DND-41 (cell line): ENCODE measurements at regions not wholly inside any gene's neighbourhood (a gene's known extent, or its start where the extent isn't known, plus 50 kb on each side); places are given as distances from the start of the nearest gene placed in this dataset.
A peak's percentile ranks its signal among the peaks of the same experiment; 100 is the strongest.

Experiments
- ATAC-seq: fragments of 200-7000 bp; cut with Tn5 transposase; 3 replicates; pipeline ENCODE4 v1.9.1; 2021; ENCODE audit warnings: low read depth; ENCODE audit not compliant: insufficient read depth
- DNase-seq: peaks from one replicate; pipeline ENCODE4 v3.0.0-alpha.2; 2020
- H2AFZ ChIP-seq: 2 replicates; pipeline ENCODE4 v1.6.0; 2012; ENCODE audit warnings: low read depth, low read length
- H3K27ac ChIP-seq: 2 replicates; pipeline ENCODE4 v1.5.1; 2012; ENCODE audit warnings: low read length, inconsistent platforms
- H3K27me3 ChIP-seq: fragments of 200-600 bp; sonication (generic); 2 replicates; pipeline ENCODE4 v1.6.0; 2012; ENCODE audit warnings: low read length, mild to moderate bottlenecking, inconsistent platforms; ENCODE audit not compliant: insufficient read depth, poor library complexity
- H3K36me3 ChIP-seq: 2 replicates; pipeline ENCODE4 v1.5.1; 2012; ENCODE audit warnings: low read length, inconsistent platforms; ENCODE audit not compliant: insufficient read depth
- H3K4me1 ChIP-seq: 2 replicates; pipeline ENCODE4 v1.5.1; 2012; ENCODE audit warnings: mild to moderate bottlenecking, low read length; ENCODE audit not compliant: insufficient read depth
- H3K4me2 ChIP-seq: 2 replicates; pipeline ENCODE4 v1.6.0; 2012; ENCODE audit warnings: mild to moderate bottlenecking, moderate library complexity, low read length, inconsistent platforms; ENCODE audit not compliant: insufficient read depth
- H3K4me3 ChIP-seq, 2 experiments: fragments of 200-600 bp in 1 of 2; shearing (Covaris generic) in 1 of 2; 2 replicates each; pipeline ENCODE4 v1.5.1; 2012 to 2016; ENCODE audit warnings: inconsistent platforms in 2 of 2, low read length in 2 of 2, mild to moderate bottlenecking in 2 of 2, low read depth in 1 of 2, moderate library complexity in 1 of 2
- H3K79me2 ChIP-seq: 2 replicates; pipeline ENCODE4 v1.6.0; 2012; ENCODE audit warnings: low read length, inconsistent platforms; ENCODE audit not compliant: insufficient read depth
- H3K9ac ChIP-seq: 2 replicates; pipeline ENCODE4 v1.6.0; 2012; ENCODE audit warnings: low read depth, mild to moderate bottlenecking, inconsistent platforms, low read length, moderate library complexity
- H3K9me3 ChIP-seq: 2 replicates; pipeline ENCODE4 v1.5.1; 2012; ENCODE audit warnings: low read length, moderate library complexity, mild to moderate bottlenecking, inconsistent platforms; ENCODE audit not compliant: insufficient read depth, severe bottlenecking
- H4K20me1 ChIP-seq: 2 replicates; pipeline ENCODE4 v1.6.0; 2012; ENCODE audit warnings: low read length; ENCODE audit not compliant: insufficient read depth
- EZH2 ChIP-seq: IDR thresholded peaks from 3 replicates; pipeline ENCODE4 v1.6.1; 2012; ENCODE audit warnings: borderline replicate concordance, low read depth, mild to moderate bottlenecking, moderate library complexity, low read length, inconsistent platforms; ENCODE audit not compliant: severe bottlenecking
- TF ChIP-seq, protein P1 (sequence below): IDR thresholded peaks from 2 replicates; pipeline ENCODE4 v1.5.1; 2012; ENCODE audit warnings: borderline replicate concordance, low read length, moderate library complexity, mild to moderate bottlenecking; ENCODE audit not compliant: poor library complexity, severe bottlenecking; ENCODE audit errors: extremely low read depth

DNA sequence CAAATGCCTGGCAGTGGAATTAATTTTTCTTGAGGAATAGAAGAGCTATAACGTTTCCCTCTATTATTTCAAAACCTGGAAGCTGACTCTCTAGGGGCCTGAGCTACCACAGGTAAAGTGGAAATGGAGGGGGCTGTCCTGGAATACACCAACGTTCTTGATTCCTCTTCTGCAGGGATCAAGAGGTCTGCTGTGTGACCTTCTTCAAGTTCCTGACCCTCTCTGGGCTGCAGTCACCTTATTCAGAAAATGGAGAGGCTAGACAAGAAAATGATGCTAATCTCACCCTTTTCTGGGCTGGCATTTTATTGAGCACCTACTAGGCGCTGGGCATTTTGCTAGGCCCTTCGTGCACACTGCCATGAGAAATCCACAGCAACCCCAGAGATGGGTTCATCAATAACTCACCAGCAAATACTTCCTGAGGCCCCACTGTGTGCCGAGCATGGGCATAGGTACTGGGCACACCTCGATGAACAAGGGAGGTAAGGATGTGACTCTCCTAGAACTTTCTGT lies 55.2 kb upstream of the DLK1 start:
- DNase-seq, result no peak
- Histone ChIP-seq H3K27ac (no peak overlapping the region), H3K36me3 (no peaks in the 10 kb centered on the region), H3K27me3 (peaks cover 60% of the 10 kb centered on the region), H3K4me1 (no peaks in the 10 kb centered on the region), H4K20me1 (no peaks in the 10 kb centered on the region), H2AFZ (no peak overlapping the region), H3K9me3 (no peaks in the 10 kb centered on the region), H3K4me3 (no peak overlapping the region), H3K79me2 (no peaks in the 10 kb centered on the region), H3K4me2 (no peak overlapping the region), H3K9ac (no peak overlapping the region)
- TF ChIP-seq, protein P1, sequence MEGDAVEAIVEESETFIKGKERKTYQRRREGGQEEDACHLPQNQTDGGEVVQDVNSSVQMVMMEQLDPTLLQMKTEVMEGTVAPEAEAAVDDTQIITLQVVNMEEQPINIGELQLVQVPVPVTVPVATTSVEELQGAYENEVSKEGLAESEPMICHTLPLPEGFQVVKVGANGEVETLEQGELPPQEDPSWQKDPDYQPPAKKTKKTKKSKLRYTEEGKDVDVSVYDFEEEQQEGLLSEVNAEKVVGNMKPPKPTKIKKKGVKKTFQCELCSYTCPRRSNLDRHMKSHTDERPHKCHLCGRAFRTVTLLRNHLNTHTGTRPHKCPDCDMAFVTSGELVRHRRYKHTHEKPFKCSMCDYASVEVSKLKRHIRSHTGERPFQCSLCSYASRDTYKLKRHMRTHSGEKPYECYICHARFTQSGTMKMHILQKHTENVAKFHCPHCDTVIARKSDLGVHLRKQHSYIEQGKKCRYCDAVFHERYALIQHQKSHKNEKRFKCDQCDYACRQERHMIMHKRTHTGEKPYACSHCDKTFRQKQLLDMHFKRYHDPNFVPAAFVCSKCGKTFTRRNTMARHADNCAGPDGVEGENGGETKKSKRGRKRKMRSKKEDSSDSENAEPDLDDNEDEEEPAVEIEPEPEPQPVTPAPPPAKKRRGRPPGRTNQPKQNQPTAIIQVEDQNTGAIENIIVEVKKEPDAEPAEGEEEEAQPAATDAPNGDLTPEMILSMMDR, result no peak
- TF ChIP-seq EZH2, result no peak
- no peak for ATAC-seq

DNA sequence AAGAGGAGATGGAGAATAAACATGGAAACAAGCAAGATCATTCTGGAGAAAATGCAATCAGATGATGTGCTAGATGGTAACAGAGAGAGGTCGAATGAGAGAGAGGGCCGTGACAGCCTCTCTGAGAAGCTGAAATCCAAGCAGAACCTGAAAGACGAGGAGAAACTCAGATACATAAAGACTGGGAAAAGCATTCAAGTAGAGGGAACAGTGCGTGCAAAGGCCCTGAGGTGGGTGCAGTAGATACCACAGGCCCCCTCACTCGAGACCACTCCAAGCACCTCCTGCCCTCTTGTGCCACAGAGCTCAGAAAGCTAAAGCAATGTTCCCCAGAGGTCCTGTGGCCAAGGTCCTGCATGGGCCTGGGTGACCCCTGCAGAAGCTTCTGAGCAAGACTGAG lies 54.8 kb upstream of the DLK1 start:
- H3K4me2 ChIP-seq, result no peak overlapping the region
- no peak for TF ChIP-seq EZH2
- TF ChIP-seq, protein P1, result no peak
- H3K27ac ChIP-seq, result no peak overlapping the region
- no peaks in the 10 kb centered on the region for H3K36me3 ChIP-seq
- H3K79me2 ChIP-seq, result no peaks in the 10 kb centered on the region
- H3K4me3 ChIP-seq, result no peak overlapping the region
- DNase-seq (no peak), ATAC-seq (no peak)
- H3K9me3 ChIP-seq, result no peaks in the 10 kb centered on the region
- H3K4me1 ChIP-seq, result no peaks in the 10 kb centered on the region
- no peaks in the 10 kb centered on the region for H4K20me1 ChIP-seq
- no peak overlapping the region for H3K9ac ChIP-seq
- H3K27me3 ChIP-seq, result peaks cover 61% of the 10 kb centered on the region
- H2AFZ ChIP-seq, result no peak overlapping the region

DNA sequence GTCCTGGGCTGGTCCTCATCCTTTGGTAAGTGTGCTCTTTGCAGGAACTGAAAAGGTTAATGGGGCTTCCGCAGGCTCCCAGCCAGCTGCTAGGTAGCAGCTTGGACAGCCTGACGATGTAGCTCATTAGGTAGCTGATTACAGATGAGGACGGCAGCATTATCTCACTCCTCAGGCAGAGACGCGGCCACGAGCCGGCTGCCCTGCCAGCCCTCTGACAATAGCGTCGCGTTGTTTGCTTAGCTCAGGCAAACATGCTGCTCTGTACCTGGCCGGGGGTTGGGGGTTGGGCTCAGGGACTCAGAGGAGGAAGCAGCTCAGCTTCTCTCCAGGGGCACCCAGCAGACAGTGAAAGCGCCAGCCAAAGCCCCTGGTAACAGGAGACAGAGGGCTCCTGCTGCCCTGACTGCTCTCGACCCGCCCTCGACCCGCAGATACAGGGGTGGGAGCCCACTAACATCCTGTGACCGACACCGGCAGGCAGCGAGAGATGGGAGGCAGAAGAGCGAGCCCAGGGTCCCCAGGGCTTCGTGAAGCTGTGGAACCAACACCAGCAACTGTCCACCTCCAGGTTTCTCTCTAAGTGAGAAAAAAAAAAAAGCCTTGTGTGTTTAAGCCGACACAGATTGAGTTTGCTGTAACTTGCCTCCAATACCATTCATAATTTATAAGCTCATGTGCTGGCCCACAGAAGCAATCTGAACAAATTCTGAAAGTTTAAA lies 53.4 kb upstream of the DLK1 start:
- Histone ChIP-seq H3K4me2 (no peak overlapping the region), H3K9me3 (no peaks in the 10 kb centered on the region), H3K36me3 (no peaks in the 10 kb centered on the region), H3K4me3 (no peak overlapping the region), H3K4me1 (no peaks in the 10 kb centered on the region), H3K79me2 (no peaks in the 10 kb centered on the region), H3K27me3 (peaks cover 61% of the 10 kb centered on the region), H2AFZ (no peak overlapping the region), H3K9ac (no peak overlapping the region), H4K20me1 (no peaks in the 10 kb centered on the region), H3K27ac (no peak overlapping the region)
- DNase-seq, result peak; percentile 37
- TF ChIP-seq EZH2, result peak; percentile 67
- TF ChIP-seq, protein P1, result no peak
- ATAC-seq, result peak; percentile 72
